ENCODE measurements at regions not wholly inside any gene's neighbourhood (a gene's known extent, or its start where the extent isn't known, plus 50 kb on each side); places are given as distances from the start of the nearest gene placed in this dataset.
A peak's percentile ranks its signal among the peaks of the same experiment; 100 is the strongest.
"Not testable (repeated sequence)": the region's sequence is repeated elsewhere in the genome, so short reads cannot be mapped to it uniquely, and the experiment has no call there.

DNA sequence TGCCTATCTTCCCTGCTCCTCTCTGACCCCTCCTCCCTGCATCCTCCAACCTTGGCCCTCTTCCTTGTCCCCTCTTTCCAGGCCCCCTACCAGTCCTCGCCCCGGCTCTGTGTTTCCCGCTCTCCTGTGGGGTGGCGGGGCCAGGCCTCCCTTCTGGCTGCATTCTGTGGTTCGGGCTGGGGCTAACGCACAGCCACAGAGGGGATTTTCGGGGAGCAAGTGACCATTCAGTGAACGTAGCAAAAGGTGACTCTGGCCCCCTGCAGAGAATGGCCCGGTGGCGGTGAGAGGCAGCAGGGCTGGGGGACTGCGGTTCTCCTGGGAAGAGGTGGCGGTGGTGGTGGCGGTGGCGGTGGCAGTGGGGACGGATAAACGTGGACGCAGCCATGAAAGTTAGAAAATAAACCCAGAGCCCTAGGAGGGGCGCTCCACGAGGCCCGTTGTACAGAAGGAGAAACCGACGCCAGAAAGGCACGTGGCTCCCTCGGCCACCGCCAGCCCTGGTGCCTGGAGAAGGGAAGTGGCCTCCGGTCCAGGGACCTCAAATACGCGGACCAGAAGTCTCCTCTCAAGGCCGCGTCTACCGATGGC is 269.6 kb downstream of the ADGRD1 start:
- TF ChIP-seq, protein P1, sequence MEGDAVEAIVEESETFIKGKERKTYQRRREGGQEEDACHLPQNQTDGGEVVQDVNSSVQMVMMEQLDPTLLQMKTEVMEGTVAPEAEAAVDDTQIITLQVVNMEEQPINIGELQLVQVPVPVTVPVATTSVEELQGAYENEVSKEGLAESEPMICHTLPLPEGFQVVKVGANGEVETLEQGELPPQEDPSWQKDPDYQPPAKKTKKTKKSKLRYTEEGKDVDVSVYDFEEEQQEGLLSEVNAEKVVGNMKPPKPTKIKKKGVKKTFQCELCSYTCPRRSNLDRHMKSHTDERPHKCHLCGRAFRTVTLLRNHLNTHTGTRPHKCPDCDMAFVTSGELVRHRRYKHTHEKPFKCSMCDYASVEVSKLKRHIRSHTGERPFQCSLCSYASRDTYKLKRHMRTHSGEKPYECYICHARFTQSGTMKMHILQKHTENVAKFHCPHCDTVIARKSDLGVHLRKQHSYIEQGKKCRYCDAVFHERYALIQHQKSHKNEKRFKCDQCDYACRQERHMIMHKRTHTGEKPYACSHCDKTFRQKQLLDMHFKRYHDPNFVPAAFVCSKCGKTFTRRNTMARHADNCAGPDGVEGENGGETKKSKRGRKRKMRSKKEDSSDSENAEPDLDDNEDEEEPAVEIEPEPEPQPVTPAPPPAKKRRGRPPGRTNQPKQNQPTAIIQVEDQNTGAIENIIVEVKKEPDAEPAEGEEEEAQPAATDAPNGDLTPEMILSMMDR (IDR thresholded peaks at IDR 0.05) = no peak
- H3K27ac ChIP-seq = no peak overlapping the region
- peaks cover 0 to 14% (median 4%) of the 10 kb centered on the region in 3 donors for H3K27me3 ChIP-seq (ENCODE audit: insufficient read depth in 3 of 3, low read length in 2 of 3)
- 84 to 95% (median 88%) methylated on average over 31 of the region's 31 CpGs for WGBS, 3 donors
- no peaks in the 10 kb centered on the region for H3K36me3 ChIP-seq (ENCODE audit: insufficient read depth in 1 of 2, low read depth in 1 of 2)
- peak in 1 of 2 donors; percentile 23 for DNase-seq
- ATAC-seq = no peak
- H3K9me3 ChIP-seq = no peaks in the 10 kb centered on the region
- no peaks in the 10 kb centered on the region for H3K4me1 ChIP-seq
- intact Hi-C loops (cut with DNase I) = no loop called here
- no peak overlapping the region for H3K4me3 ChIP-seq

DNA sequence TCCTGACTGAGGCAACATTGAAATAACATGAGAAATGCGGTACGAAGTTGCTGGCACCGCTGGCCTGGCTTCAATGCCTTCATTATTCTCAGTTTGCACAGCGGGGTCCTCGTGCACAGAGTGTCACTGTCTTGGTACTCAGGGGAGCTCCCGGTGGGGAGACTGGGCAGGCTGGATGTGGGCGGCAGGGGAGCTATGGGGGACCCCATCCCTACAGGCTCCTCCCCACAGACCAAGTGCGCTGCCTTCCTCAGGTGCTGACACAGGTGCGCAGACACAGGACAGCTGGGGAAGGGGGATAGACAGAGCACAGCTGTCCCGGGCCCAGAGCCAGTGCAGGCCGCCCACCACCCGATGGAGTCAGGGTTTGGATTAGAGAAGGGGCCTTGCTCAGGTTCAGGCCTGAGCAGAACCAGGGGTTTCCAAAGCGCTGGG is 270.1 kb downstream of the ADGRD1 start:
- TF ChIP-seq, protein P1 (IDR thresholded peaks at IDR 0.05) = no peak
- Histone ChIP-seq H3K9me3 (no peaks in the 10 kb centered on the region), H3K4me3 (no peak overlapping the region), H3K4me1 (no peaks in the 10 kb centered on the region), H3K36me3 (ENCODE audit: insufficient read depth in 1 of 2, low read depth in 1 of 2) (no peaks in the 10 kb centered on the region), H3K27me3 (ENCODE audit: insufficient read depth in 3 of 3, low read length in 2 of 3) (peaks cover 0 to 10% (median 4%) of the 10 kb centered on the region in 3 donors), H3K27ac (no peak overlapping the region)
- DNase-seq (peak in 1 of 2 donors; percentile 28), ATAC-seq (no peak)
- intact Hi-C loops (cut with DNase I) = no loop called here
- 55 to 68% (median 66%) methylated on average over 13 of the region's 13 CpGs for WGBS, 3 donors

DNA sequence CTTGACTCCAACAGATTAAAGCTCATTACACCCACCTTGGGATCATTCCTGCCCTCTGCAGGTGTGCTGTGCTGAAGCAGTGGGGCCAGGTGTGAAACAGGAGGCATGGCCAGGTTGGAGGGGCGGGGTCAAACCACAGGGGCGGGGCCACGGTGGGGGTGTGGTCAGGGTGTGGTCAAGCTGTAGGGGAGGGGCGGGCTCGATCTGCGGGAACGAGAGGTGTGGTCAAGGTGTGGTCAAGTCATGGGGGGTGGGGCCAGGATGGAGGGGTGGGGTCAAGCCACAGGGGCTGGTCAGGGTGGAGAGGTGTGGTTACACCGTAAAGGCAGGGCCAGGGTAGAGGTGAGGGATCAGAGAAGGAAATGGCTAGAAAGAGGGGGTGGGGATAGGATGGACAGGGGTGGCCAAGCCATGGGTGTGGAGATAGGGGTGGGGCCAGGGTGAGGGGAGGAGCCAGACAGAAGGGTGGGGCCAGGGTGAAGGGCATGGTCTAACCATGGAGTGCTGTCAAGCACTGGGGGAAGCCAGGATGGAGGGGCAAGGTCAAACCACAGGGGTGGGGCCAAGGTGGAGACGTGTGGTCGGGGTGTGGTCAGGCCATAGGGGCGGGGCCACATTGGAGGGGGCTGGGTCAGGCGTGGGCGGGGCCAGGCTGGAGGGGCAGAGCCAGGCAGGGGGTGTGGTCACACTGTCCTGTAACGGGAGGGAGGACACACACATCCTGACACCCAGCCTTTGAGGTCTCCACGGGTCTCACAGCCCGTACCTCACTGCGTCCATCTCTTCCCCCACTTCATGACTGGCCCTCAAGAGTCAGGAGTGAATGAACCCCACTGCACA is 270.7 kb downstream of the ADGRD1 start:
- DNase-seq; H3K4me3 ChIP-seq; intact Hi-C loops (cut with DNase I); H3K27ac ChIP-seq; H3K4me1 ChIP-seq; H3K9me3 ChIP-seq; H3K36me3 ChIP-seq (ENCODE audit: insufficient read depth in 1 of 2, low read depth in 1 of 2): not testable (repeated sequence)
- WGBS, 3 donors = 66 to 79% (median 73%) methylated on average over 8 to 11 of the region's 17 CpGs
- peaks cover 0 to 10% (median 4%) of the 10 kb centered on the region in 3 donors for H3K27me3 ChIP-seq (ENCODE audit: insufficient read depth in 3 of 3, low read length in 2 of 3)
- ATAC-seq = peak in 1 of 4 donors; percentile 19

DNA sequence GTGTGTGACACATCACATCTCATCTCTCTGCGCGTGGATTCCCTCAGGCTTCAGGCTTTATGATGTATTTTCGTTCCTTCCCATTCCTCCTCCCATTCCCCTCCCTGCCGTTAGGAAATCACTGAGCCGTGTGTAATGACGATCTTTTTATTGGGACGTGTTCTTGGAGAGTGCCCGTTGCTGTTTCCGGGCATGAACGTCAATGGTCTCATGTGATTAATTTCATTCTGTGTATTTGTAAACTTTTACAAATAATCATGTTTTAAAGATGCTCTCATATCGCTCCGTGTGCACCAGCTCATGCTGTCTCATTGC is 271.3 kb downstream of the ADGRD1 start:
- H3K27me3 ChIP-seq (ENCODE audit: insufficient read depth in 3 of 3, low read length in 2 of 3) = peaks cover 0 to 15% (median 4%) of the 10 kb centered on the region in 3 donors
- DNase-seq; intact Hi-C loops (cut with DNase I); H3K4me3 ChIP-seq; H3K4me1 ChIP-seq; ATAC-seq; H3K9me3 ChIP-seq; H3K36me3 ChIP-seq (ENCODE audit: insufficient read depth in 1 of 2, low read depth in 1 of 2); H3K27ac ChIP-seq: not testable (repeated sequence)
- 52 to 72% (median 56%) methylated on average over 4 to 10 of the region's 12 CpGs for WGBS, 3 donors

DNA sequence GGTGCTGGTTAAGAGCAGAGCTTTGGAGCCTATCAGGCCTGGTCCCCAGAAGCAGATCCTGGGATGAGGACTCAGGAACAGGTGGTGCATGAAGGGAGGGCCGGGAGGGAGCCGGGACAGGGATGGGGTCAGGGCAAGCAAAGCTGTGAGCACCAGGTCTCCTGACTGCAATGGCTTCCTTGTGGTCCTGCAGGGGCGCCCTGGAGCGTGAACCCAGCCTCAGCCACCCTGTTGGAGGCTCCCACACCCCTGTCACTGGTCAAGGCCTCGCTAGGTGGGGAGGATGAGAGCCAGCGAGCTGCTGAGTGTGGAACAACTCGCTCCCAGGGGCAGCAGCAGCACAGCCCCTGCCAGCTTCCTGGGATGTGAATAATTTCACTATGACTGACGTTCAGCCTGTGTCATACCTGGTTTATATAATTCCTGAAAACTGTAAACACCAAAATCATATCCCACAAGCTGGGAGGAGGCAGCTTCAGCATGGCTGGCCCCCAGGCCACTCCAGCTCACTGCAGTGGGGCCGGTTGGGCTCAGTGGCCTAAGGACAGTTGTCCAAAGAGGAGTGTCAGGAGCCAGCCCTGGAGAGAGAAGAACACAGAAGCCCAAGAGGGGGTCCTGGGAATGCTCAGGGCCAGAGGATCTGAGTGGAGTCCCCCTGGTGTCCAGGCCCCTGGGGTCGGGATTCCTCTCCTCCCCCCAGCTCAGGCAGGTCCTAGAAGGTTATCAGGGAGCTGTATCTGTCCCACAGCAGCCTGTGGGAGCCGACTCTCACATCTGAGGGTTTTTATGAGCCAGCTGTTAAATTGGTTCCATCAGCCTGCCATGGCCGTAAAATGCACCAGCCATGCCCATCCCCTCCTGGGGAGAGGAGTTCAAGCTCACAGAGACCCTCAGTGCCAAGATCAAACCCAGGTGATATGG is 272.9 kb downstream of the ADGRD1 start:
- intact Hi-C loops (cut with DNase I) = no loop called here
- Histone ChIP-seq H3K4me3 (no peak overlapping the region), H3K27me3 (ENCODE audit: insufficient read depth in 3 of 3, low read length in 2 of 3) (peaks cover 0 to 17% (median 2%) of the 10 kb centered on the region in 3 donors), H3K27ac (no peak overlapping the region), H3K36me3 (ENCODE audit: insufficient read depth in 1 of 2, low read depth in 1 of 2) (no peaks in the 10 kb centered on the region), H3K9me3 (no peaks in the 10 kb centered on the region), H3K4me1 (no peaks in the 10 kb centered on the region)
- ATAC-seq (no peak), DNase-seq (no peak)
- WGBS, 3 donors = 53 to 65% (median 57%) methylated on average over 8 to 12 of the region's 12 CpGs
- TF ChIP-seq, protein P1 (IDR thresholded peaks at IDR 0.05) = no peak

DNA sequence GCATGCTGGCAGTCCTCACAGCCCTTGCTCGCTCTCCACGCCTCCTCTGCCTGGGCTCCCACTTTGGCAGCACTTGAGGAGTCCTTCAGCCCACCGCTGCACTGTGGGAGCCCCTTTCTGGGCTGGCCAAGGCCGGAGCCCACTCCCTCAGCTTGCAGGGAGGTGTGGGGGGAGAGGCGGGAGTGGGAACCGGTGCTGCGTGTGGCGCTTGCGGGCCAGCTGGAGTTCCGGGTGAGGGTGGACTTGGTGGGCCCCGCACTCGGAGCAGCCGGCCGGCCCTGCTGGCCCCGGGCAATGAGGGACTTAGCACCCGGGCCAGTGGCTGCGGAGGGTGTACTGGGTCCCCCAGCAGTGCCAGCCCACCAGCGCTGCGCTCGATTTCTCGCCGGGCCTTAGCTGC is 273.9 kb downstream of the ADGRD1 start:
- H3K4me1 ChIP-seq; H3K36me3 ChIP-seq (ENCODE audit: insufficient read depth in 1 of 2, low read depth in 1 of 2); H3K9me3 ChIP-seq; ATAC-seq; DNase-seq; intact Hi-C loops (cut with DNase I); H3K27ac ChIP-seq; H3K4me3 ChIP-seq: not testable (repeated sequence)
- peaks cover 0 to 15% (median 2%) of the 10 kb centered on the region in 3 donors for H3K27me3 ChIP-seq (ENCODE audit: insufficient read depth in 3 of 3, low read length in 2 of 3)
- whole genome bisulfite sequencing, 3 donors = 96 to 97% (median 97%) methylated on average over 13 to 21 of the region's 22 CpGs

DNA sequence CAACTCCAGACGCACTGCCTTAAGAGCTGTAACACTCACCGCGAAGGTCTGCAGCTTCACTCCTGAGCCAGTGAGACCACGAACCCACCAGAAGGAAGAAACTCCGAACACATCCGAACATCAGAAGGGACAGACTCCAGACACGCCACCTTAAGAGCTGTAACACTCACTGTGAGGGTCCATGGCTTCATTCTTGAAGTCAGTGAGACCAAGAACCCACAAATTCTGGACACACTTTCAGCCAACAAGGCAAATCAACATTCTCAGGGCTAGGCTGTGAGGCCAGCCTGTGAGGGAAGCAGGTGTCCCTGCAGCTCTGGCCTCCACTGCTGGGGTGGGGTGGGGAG is 275.3 kb downstream of the ADGRD1 start:
- intact Hi-C loops (cut with DNase I); H3K4me1 ChIP-seq; ATAC-seq; H3K27ac ChIP-seq; H3K9me3 ChIP-seq; H3K4me3 ChIP-seq; H3K36me3 ChIP-seq (ENCODE audit: insufficient read depth in 1 of 2, low read depth in 1 of 2); DNase-seq: not testable (repeated sequence)
- WGBS, 3 donors = 58 to 67% (median 59%) methylated on average over 3 to 5 of the region's 7 CpGs
- peaks cover 0 to 15% (median 0%) of the 10 kb centered on the region in 3 donors for H3K27me3 ChIP-seq (ENCODE audit: insufficient read depth in 3 of 3, low read length in 2 of 3)

Measured in psoas muscle (tissue), 7 donors.